Esophagus muscularis mucosa (tissue), 4 donors: ENCODE measurements at regions not wholly inside any gene's neighbourhood (a gene's known extent, or its start where the extent isn't known, plus 50 kb on each side); places are given as distances from the start of the nearest gene placed in this dataset.

Experiments used
- DNase-seq: peaks from one replicate; pipeline ENCODE4 v3.0.0-alpha.2; 2017; ENCODE audit errors: extremely low spot score
- H3K27ac ChIP-seq, 4 donors: fragments of 200-600 bp; sonication (generic); replicated peaks in 1 of 4; 1 replicate in 3 of 4; 2 replicates in 1 of 4; pipeline ENCODE4 v1.5.1; 2016 to 2019; ENCODE audit warnings: mild to moderate bottlenecking in 1 of 4
- H3K27me3 ChIP-seq, 4 donors: fragments of 200-600 bp; sonication (generic); one replicate each; pipeline versions ENCODE4 v1.5.1 to v1.6.0; 2016 to 2019
- H3K36me3 ChIP-seq, 4 donors: fragments of 200-600 bp; sonication (generic); one replicate each; pipeline ENCODE4 v1.5.1; 2016 to 2019
- H3K4me1 ChIP-seq, 4 donors: fragments of 200-600 bp; sonication (generic); one replicate each; pipeline ENCODE4 v1.5.1; 2016 to 2019
- H3K4me3 ChIP-seq, 4 donors: fragments of 200-600 bp; sonication (generic); 1 replicate in 2 of 4; 2 replicates in 2 of 4; pipeline ENCODE4 v1.5.1; 2016 to 2019; ENCODE audit warnings: mild to moderate bottlenecking in 4 of 4, moderate library complexity in 1 of 4
- H3K9me3 ChIP-seq, 4 donors: fragments of 200-600 bp; sonication (generic); 1 replicate in 3 of 4; 2 replicates in 1 of 4; pipeline ENCODE4 v1.5.1; 2016 to 2019
- CTCF ChIP-seq, 3 experiments: fragments of 200-600 bp in 2 of 3; fragments of 450-650 bp in 1 of 3; sonication (generic) in 2 of 3; IDR thresholded peaks; one replicate each; pipeline ENCODE4 v1.5.1; 2017 to 2019; ENCODE audit warnings: antibody characterized with exemption in 3 of 3, mild to moderate bottlenecking in 2 of 3, moderate library complexity in 1 of 3
- EP300 ChIP-seq: sonication (generic); formaldehyde crosslinking; IDR thresholded peaks from one replicate; pipeline ENCODE4 v1.6.1; 2017; ENCODE audit warnings: antibody characterized with exemption
- POLR2A ChIP-seq: fragments of 450-650 bp; IDR thresholded peaks from one replicate; pipeline ENCODE4 v1.6.1; 2017; ENCODE audit warnings: antibody characterized with exemption, moderate library complexity, mild to moderate bottlenecking, low read depth
- POLR2AphosphoS5 ChIP-seq, 2 donors: sonication (generic); formaldehyde crosslinking; IDR thresholded peaks; one replicate each; pipeline ENCODE4 v1.6.1; 2017; ENCODE audit warnings: antibody characterized with exemption in 2 of 2
- WGBS: methylation state at CpG from one replicate; pipeline ENCODE4 v1.1.5; 2018; 5-methylcytosine and 5-hydroxymethylcytosine counted together
- intact Hi-C: fragments of 100-400 bp; cut with DNase I; formaldehyde crosslinking; loops from one replicate; pipeline ENCODE4 v1.15.1; 2023

DNA sequence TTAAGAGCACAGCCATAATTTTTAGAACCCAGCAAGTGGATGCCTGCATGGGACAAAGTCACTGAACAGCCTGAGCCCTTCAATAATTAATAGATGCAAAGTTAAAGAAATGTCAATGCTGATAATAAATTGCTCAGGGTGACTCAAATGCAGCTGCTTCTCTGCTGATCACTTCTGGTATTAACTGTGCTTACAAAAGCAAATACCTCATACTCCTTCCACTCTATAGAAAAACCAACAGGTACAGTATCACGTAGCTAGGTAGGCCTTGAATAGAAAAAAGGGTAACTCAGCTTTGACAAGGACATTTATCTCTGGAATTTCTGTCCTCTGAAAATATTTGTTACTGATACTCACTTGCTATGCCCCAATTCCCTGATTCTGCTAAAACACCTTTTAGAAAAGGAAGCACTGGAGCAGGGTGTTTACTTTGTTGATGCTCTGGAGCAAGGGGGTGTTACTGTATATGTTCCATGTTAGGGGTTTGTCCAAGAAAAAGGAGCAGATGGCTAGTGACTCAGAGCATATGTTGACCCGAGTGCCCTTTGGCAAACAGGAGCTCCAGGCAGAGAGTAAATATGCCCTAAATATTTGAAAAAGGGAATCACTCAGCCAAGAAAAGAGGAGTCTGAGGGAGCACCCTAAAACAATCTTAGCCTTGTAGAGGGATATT lies 59.1 kb upstream of the RTN4 start:
- peak overlapping the region; percentile 88 to 91 (median 90) for H3K27ac ChIP-seq
- peaks cover 24 to 83% (median 71%) of the 10 kb centered on the region in 4 donors for H3K4me1 ChIP-seq
- no peak for DNase-seq
- H3K27me3 ChIP-seq, result no peaks in the 10 kb centered on the region
- no peaks in the 10 kb centered on the region for H3K9me3 ChIP-seq
- intact Hi-C loops, result no loop called here
- TF ChIP-seq POLR2A (no peak), POLR2AphosphoS5 (IDR thresholded peaks at IDR 0.05) (no peak), EP300 (no peak), CTCF (IDR thresholded peaks at IDR 0.05) (no peak)
- WGBS, result 60% methylated on average over 2 of the region's 2 CpGs
- no peak overlapping the region for H3K4me3 ChIP-seq
- H3K36me3 ChIP-seq, result no peaks in the 10 kb centered on the region

DNA sequence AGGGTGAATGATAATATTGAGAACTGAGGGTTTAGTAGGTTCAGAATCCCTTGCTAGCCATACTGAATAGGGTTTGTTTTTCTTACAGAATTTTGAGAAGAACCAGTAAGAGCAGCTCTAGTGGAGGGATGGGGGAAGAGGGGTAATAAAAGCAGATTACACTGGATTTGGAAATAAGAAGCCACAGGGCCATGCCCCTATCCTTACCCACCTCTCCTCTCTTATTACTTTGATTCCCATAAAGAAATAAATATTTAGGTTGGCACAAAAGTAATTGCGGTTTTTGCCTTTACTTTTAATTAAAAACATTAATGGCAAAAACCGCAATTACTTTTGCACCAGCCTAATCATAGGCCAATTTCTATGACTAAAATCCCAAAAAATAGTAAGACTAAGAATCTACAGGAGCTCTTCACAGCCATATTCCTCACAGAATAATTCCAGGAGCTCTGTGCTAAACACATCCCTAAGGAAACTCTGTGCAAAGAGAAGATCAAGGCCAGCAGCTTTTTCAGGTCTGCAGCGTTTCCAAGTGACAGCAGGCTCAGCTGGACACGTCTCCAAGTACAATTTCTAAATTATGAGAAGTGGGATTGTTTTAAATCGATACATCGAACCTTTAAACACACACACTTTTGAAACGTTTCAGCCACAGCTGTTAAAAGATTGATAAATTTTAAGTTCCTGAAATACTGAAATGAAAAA lies 58.4 kb upstream of the RTN4 start:
- Histone ChIP-seq H3K9me3 (no peaks in the 10 kb centered on the region), H3K4me3 (no peak overlapping the region), H3K27me3 (no peaks in the 10 kb centered on the region), H3K36me3 (no peaks in the 10 kb centered on the region), H3K27ac (peak overlapping the region; percentile 88 to 91 (median 90)), H3K4me1 (peaks cover 24 to 76% (median 66%) of the 10 kb centered on the region in 4 donors)
- intact Hi-C loops, result no loop called here
- DNase-seq, result no peak
- TF ChIP-seq EP300 (no peak), POLR2AphosphoS5 (IDR thresholded peaks at IDR 0.05) (no peak), CTCF (IDR thresholded peaks at IDR 0.05) (no peak), POLR2A (no peak)
- WGBS, result 52% methylated on average over 7 of the region's 7 CpGs

DNA sequence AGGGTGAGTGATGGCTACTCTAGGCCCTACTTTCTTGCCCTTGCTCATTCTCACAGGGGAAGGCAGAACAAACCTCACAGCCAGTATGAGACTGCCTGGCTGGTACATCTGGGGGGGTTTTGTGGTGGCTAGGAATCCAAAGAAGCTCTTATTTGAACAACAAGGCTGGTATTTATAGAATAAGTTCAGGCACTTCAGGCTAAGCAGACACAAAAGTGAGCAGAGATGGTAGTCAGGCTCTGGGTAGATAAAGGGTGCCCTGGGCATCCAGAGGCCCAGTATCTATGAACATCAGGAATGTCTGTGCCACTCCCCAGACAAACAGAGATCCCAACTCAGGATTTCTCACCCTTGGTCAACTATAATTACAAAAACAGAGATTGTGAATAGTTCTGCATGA lies 57.2 kb upstream of the RTN4 start:
- TF ChIP-seq POLR2AphosphoS5 (IDR thresholded peaks at IDR 0.05) (no peak), POLR2A (no peak), CTCF (IDR thresholded peaks at IDR 0.05) (no peak), EP300 (no peak)
- Histone ChIP-seq H3K36me3 (no peaks in the 10 kb centered on the region), H3K9me3 (no peaks in the 10 kb centered on the region), H3K4me3 (no peak overlapping the region), H3K27ac (peak overlapping the region; percentile 88 to 91 (median 90)), H3K4me1 (peaks cover 14 to 75% (median 63%) of the 10 kb centered on the region in 4 donors), H3K27me3 (no peaks in the 10 kb centered on the region)
- intact Hi-C loops, result no loop called here
- no peak for DNase-seq

GRCh38 chr2:55106148-55106547 lies 55.9 kb upstream of the RTN4 start:
- Histone ChIP-seq H3K36me3 (no peaks in the 10 kb centered on the region), H3K9me3 (no peaks in the 10 kb centered on the region), H3K27ac (no peak overlapping the region), H3K27me3 (no peaks in the 10 kb centered on the region), H3K4me1 (peaks cover 1 to 75% (median 63%) of the 10 kb centered on the region in 4 donors), H3K4me3 (no peak overlapping the region)
- intact Hi-C loops, result no loop called here
- 85% methylated on average over 1 of the region's 1 CpG for WGBS
- no peak for DNase-seq
- TF ChIP-seq POLR2A, result no peak
- no peak for TF ChIP-seq EP300

- Histone ChIP-seq H3K4me3 (no peak overlapping the region), H3K9me3 (no peaks in the 10 kb centered on the region), H3K4me1 (peaks cover 6 to 75% (median 64%) of the 10 kb centered on the region in 4 donors), H3K27me3 (no peaks in the 10 kb centered on the region), H3K27ac (no peak overlapping the region), H3K36me3 (no peaks in the 10 kb centered on the region)
- no peak for DNase-seq
- 90% methylated on average over 2 of the region's 2 CpGs for WGBS
- intact Hi-C loops, result no loop called here
- no peak for TF ChIP-seq CTCF (IDR thresholded peaks at IDR 0.05)
- no peak for TF ChIP-seq EP300
- TF ChIP-seq POLR2A, result no peak
- no peak for TF ChIP-seq POLR2AphosphoS5 (IDR thresholded peaks at IDR 0.05)
Measured at GRCh38 chr2:55105456-55105855, 55.2 kb upstream of the RTN4 start.
